ENCODE measurements at regions not wholly inside any gene's neighbourhood (a gene's known extent, or its start where the extent isn't known, plus 50 kb on each side); places are given as distances from the start of the nearest gene placed in this dataset.

DNA sequence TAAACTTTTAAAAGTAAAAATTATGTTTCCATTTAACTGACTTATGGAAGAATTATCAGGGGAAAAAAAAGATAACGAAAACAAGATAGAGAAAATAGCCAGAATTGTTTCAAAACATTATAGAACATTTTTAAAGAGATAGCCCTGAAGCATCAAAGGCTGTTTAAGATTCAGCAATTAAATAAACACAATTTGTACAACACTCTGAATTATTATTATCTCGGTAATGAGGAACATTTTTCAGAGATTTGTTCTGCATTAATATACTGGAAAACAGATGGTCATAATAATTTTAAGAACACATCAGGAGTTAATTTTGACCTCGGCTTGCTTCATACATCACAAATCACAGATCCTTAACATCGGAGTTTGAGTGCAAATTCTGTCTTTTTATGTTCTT is 643.8 kb downstream of the SORCS1 start:
- no peak for DNase-seq

DNA sequence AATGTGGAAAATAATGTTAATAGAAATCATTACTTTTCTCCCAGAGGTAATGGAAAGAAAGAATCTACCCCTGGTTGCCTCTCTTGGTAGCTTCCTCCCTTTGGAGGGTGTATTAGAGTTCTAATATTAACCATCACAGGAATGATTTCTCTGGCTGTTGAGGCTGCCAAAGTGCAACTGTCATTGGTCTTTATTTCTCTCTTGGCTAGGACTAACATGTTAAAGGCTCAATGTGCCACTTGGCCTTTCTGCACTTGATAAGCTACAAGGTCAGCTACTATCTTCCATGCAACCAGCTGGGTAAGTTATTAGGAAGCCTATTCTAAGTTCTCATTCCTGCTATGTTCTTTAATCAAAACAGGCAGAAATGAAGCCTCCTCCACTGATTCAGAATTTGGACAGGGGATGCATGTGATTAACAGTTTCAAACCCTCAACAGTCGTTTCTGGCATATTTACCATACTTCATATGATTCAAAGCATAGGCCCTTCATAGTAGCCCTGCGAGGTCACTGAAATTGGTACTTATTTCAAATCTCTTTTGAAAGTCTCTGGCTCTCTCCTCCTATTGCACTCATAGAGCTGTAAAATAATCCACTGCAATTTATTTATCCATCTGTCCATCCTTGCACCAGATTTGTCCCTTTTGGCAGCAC is 645.0 kb downstream of the SORCS1 start:
- DNase-seq: no peak

DNA sequence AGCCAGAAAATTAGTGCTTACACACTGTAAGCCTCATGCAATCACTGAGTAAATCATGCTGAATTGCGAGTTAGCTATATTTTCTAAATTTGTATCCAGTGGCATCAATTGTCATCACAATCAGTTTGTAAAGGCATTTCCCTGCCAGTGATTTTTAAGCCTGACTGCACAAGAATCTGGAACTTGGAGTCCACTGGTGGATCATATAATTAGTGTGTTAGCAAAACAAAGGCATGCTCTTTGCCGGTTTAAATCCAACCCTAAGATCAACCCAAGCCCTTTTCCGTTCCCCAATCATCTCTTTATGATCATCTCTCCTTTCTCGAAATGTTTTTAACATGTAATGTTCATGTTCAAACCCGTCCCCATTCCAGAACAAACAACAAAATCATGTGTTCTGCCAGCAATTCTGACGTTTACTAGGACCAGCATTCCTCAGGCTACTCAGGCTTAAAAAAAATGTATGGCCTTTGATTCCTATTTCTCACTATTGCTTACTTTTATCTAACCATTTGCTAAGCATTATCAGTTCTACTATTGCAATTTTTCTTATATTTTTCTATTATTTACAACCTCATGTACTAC is 649.2 kb downstream of the SORCS1 start:
- no peak for DNase-seq

DNA sequence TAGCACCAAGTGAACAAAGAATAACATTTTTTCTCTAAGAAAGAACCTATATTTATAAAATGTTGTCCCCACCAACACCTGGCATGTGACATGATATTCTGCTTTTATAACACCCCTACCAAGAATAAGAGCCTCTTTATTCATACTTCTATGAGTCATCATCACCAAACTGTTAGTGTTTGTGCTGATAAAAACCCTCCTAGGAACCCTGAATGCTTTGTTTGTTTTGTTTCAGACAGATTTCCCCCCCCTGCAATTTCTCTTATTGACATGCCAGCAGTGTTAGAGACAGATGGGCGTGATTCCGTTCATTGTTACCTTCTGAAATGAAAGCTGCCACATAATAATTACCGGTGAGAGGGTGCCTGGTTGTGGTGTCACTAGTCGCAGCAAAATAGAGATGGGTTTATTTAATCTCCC is 651.1 kb downstream of the SORCS1 start:
- no peak for DNase-seq

DNA sequence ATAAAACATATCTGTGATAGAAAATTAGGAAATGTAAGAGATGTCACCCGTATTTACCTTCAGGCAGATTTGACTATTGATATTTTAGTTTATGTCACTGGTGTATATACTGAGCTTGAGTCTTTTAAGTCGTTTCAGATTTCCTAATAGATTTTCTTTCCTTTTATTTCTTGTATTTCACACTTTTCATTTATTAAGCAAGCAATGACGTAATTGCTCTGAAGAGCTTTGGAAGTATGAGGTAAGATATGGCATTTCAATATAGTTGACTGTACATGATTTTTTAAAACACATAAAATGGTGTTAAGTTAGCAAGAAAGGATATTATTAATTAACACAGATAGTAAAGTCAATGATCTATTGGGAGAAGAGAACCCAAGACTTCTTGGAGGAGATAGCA is 652.6 kb downstream of the SORCS1 start:
- DNase-seq: no peak

DNA sequence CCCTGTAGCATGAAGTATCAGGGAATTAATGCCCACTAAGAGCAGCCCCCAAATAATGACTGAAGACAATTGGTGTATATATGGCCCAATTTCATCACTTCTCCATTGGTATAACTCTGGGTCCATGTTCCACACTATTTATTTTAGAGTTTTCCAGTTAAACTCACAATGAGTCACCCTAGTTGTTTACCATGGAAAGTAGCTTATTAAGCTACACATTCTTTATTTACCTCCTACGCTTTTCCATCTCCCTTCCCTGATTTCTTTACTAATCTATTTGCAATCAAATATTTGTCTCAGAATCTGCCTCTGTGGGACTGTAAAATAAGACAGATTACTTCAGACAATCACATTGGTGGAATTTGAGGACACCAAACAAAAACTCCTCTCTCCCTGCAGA is 655.6 kb downstream of the SORCS1 start:
- no peak for DNase-seq

DNA sequence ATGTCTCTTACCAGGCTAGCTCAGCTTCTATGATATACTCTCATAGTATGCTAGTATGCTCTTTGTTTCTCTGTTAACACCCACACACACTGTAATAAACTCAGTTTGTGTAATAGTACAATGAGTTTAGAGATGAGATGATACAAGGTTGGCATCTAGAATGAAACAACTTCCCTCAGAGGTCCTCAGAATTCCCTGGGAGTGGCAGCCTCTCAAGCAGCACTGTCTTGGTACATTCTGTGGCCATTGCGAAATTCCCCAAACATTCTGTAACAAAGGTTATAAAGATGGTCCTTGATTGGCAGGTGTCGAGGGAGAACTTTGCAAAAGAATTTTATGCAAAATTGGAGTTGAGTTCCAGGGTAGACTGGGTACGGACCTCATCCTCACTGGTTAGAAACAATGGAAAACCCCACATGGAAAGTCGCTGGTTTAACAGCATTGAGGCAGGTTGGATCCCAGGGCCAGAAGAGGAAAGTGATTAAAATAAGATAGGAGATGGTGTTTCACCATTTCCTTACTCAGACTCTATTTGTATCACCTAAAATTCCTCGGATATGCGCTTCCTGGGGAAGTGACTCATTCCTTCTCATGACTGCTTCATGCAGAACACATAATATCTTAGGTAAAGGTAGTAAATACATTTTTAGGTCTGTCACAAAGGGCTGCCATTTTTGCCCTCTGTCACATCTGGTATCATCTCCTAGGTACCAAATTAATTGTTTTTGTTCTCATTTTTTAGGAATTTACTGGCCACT is 657.8 kb downstream of the SORCS1 start:
- no peak for DNase-seq

DNA sequence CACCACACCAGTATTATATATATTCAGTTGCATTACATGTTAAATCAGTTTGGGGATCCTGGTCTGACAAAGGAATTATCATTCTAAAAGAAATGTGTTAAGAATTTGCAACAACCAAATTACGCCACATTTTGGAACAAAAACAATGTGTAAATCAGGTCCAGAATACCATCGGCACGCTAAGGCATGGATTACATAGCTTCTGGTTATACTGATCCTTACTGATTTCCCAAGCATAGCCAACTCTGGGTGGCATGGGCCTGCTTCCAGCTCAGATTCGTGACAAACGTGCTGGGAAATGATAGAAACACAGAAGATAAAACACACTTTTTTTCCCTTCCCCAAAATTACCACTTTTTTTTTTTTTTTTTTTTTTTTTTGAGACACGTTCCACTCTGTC is 660.0 kb downstream of the SORCS1 start:
- DNase-seq: no peak

DNA sequence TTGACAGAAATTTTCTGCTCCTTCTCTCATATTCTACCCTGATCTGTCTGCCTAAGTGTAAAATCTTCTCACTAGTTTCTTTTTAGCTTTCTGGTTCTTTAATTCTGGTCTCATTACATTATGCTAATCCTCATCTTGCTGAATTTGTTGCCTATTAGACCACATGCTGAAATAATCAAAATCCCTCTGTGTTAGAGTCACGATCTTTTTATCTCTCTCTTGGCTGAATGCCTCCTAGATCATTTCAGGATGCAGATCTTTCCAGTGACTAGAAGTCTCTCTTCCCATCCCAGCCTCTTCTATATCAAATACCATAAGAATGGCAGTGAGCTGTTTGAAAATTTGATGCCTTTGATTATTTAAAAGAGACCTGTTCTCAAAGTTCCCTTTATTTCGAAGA is 661.9 kb downstream of the SORCS1 start:
- no peak for DNase-seq

DNA sequence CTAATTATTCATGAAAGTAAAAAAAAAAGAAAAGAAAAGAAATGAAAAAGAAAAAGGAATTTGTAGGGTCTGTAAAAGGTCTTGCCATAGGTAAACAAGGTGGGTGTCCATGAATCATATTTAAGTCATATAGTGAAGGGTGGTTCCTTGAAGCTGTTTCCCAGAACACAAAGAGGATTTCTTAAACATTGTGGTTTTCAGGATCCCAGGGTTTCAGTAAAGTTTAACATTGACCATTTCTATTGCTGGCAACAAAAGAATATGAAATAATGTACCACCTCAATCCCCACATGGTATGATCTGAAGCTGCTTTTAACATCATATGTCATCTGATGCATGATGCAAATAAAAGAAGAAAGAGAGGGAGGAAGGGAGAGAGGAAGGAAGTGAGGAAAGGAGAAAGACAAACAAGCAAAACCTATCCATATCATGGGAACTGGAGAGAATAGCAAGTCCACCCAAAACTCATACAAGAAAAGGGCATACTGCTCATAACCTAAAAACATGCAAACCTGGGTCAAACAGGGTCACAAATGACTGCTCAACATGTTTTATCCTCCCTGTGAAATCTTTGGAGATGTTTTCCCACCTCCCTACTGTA is 663.5 kb downstream of the SORCS1 start:
- no peak for DNase-seq

DNA sequence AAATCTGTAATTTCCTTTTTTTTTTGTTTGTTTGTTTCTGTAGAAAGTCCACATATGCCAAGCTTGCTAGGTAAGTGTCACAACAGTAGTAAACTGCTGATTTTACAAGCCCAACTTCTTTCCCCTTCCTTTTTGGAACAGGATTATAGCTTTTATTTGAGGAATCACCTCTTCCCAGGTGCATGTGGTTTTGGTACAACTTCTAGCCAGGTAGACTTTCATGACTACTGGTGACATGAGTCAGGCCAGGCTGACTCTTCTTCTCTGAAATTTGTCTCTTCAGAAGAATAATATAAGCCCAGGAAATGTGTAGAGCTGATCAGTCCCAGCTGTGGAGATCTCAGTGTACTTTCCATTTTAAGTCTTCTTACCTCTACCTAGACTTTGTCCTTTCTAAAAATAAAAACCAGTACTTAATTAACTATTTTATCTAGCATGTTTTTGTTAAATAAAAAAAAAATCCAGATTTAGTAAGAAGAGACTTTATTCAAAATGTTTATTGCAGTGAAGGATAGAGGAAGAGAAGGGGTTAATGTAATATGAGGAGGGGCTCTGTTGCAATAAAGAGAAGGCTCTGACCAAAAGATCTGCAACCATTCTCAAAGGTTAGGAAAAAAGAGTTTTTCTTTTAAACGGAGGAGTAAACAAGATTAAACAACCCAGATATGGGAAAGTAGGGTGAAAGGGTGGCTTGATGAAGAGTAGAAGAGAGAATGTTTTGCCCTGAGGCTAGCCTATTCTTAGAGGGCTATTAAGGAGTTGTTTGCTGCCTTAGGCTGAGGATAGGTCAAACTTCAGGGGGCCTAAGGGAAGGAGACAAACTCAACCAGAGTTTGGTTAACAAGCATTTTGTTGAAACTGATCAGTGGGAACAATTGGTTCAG is 664.2 kb downstream of the SORCS1 start:
- no peak for DNase-seq

DNA sequence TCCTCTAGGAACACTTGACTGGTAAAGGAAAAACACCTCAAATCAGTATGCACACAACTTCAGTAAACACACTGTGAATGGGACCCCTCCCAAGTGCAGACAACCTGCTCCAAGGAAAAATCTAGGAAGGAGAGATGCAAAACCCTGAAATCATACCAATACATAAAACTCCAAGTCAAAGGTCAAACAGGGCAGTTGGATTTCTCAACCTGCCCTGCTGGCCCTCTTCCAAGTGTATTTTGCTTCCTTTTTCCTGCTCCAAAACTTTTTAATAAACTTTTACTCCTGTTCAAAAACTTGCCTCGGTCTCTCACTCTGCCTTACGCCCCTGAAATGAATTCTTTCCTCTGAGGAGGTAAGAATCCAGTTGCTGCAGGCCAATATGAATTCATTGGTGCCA is 665.1 kb downstream of the SORCS1 start:
- no peak for DNase-seq

DNA sequence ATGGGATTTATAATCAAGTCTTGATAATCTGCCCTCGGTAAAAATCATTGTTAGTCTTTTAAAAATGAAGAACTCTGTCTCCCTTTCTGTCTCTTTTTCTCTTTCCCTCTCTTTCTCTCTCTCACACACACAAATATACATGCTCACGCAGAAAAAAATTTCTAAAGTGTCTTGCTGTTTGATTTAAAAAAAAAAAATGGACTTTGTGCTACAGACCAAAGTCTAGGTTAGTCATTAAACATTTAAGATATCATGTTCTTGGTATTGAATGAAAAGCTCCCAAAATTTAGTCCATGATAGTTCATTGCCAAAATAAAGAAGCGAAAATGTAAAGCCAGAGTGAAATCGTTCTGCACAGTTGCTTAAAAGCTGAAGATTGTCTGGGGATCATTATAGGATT is 665.8 kb downstream of the SORCS1 start:
- DNase-seq: no peak

DNA sequence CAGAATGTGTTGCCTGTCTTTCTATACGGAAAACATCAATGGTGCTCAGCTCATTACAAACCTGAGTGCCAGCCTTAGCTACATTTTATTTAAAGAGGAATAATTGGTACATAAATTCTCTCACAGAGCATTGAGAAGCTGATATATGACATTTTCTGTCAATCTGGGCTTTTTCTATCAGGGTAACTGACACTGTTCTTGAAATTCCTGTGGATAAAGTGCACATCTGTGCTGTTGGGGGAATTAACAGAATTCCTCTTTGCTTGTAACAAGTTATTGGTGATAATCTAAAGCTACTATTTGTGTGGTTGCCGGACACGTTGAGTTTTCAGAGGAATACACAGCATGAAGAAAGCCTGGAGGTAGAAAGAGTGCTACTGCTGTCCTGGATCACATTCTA is 668.6 kb downstream of the SORCS1 start:
- no peak for DNase-seq

DNA sequence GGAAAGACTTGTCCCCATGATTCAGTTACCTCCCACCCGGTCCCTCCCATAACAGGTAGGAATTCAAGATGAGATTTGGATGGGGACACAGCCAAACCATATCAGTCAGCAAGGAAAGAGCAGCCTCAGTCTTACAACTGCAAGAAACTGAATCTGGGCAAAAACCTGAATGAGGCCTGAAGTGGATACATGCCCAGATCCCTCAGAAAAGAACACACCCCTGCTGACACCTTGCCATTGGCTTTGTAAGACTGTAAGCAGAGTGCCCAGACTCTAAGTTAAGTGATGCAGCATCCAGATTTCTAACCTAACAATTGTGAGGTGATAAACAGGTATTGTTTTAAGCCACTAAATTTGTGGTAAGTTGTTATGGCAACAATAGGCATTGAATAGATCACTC is 670.8 kb downstream of the SORCS1 start:
- no peak for DNase-seq

DNA sequence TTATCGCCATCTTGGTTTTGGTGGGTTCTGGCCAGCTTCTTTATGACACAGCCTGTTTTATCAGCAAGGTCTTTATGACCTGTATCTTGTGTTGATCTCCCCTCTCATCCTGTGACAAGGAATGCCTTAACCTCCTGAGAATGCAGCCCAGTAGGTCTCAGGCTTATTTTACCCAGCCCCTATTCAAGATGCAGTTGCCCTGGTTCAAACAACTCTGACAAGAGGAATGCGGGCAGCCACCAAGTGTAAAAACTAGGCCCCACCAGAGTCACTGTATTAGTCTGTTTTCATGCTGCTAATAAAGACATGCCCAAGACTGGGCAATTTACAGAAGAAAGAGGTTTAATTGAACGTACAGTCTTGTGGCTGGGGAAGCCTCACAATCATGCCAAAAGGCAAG is 671.3 kb downstream of the SORCS1 start:
- DNase-seq: no peak

DNA sequence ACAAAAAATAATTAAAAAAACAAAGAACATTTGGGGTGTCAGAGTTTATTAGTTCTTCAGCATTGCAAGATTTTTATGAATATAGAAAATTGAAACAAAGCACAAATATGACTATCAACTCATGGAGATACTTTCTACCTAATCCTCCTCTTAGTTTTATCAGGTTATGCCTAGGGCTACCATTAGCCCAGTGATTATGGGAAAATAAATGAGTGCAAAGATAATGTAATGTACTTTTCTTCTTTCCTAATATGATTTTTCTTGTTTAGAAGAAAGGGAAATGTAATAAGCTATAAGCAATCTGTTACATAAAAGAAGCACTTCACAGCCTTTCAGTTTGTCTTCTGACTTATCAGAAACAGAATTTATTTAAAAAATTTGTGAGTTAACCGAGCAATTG is 676.8 kb downstream of the SORCS1 start:
- DNase-seq: no peak

DNA sequence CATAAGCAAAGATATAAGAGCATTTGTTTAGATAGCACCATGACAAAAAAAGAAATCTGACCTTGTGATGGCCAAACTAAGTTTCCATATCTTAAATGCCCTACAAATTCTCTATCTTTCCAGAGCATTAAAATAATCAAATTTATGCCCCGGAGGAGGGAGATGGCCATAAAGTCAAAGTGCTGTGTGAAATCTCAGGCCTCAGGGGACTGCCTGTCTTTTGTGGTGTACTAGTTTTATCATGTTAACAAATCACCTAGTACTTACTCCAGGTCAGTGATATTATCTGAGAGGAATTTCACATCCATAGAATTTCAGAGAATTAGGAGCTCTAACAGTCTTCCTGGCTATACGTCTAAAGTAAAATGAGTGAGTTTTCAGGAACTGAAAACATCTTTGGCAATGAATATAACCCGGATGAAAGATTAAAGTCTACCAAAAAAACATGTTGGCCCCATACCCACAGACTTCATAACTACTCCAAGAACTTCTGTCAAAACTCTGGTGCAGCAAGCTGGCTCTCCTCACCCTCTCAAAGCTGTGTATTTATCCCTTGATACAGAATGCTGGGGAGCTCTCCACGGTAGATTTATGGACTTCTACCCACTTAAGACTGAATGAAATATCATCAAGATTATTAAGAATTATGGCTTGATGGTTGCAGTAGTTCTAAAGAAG is 682.8 kb downstream of the SORCS1 start:
- no peak for DNase-seq

DNA sequence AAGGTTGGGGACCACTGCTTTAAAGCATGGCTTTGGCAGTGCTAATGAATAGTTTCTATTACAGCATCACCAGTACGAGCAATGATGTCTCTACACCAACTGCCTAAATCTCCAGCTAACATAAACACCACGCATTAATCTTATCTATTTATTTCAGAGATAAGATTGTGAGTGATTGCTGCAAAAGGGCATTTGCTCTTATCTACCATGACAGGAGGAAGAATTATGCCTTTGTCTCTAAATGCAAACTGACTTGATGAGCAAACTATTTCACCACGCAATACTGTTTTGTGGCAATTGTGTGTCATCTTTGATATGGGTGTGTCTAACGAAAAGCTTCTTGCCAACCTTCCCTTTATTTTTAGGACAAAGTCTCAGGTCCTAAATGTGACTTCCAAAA is 684.9 kb downstream of the SORCS1 start:
- no peak for DNase-seq

DNA sequence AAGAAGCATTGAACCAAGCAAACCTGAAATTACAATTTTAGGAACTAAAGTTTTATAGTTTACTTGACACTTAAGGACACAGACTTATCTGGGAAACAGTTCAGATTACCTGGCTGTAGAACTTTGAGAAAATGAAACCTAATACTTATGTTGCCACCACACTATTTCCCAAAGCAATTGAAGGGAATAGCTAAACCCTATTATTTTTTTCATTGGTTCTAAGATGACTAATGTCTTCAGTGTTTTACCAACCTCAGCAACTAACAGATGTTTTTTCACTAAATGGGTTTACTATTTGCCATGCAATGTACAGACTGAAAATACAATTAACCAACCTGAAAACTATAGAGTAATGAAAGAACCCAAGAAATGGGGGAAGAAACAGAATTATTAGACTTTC is 689.6 kb downstream of the SORCS1 start:
- DNase-seq: no peak

DNA sequence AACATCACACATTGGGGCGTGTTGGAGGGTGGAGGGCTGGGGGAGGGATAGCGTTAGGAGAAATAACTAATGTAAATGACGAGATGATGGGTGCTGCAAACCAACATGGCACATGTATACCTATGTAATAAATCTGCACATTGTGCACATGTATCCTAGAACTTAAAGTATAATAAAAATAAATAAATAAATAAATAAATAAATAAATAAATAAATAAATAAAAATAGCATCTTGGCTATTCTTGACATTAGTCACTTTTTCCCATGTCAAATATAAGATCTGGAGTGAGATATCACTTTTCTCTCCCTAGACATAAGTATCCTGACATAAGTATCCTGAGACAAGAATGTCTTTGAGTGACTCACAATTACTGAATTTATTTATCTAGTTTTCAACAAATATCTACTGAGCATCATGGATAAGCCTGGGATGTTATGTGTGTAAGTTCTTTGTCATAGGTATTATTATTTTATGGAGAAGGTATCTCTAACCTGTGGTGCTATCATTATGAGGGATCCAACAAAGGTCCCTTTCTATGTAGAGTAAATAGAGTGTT is 691.3 kb downstream of the SORCS1 start:
- no peak for DNase-seq

DNA sequence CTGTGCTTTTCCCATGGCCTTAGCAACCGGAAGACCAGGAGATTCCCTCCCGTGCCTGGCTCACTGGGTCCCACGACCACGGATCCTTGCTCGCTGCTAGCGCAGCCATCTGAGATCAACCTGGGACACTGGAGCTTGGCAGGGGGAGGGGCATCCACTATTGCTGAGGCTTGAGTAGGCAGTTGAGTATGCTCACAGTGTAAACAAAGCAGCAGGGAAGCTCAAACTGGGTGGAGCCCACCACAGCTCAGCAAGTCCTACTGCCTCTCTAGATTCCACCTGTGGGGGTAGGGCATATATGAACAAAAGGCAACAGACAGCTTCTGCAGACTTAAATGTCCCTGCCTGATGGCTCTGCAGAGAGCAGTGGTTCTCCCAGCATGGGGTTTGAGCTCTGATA is 697.0 kb downstream of the SORCS1 start:
- no peak for DNase-seq

Measured in activated naive CD4-positive, alpha-beta T cell treated with anti-CD3 and anti-CD28 coated beads, Interleukin-2, amount 50 U/mL, for 16 hours (primary cell).